HL-60 (cell line): ENCODE measurements at regions not wholly inside any gene's neighbourhood (a gene's known extent, or its start where the extent isn't known, plus 50 kb on each side); places are given as distances from the start of the nearest gene placed in this dataset.

Source experiments
- TF ChIP-seq, protein P1 (sequence below): IDR thresholded peaks from one replicate; pipeline ENCODE4 v1.5.1; 2011; ENCODE audit warnings: low read length, control low read depth, inconsistent platforms; ENCODE audit not compliant: insufficient read depth
- TF ChIP-seq, protein P2 (sequence below): IDR thresholded peaks from 2 replicates; pipeline ENCODE4 v1.6.1; 2012; ENCODE audit warnings: low read depth; ENCODE audit not compliant: insufficient replicate concordance

DNA sequence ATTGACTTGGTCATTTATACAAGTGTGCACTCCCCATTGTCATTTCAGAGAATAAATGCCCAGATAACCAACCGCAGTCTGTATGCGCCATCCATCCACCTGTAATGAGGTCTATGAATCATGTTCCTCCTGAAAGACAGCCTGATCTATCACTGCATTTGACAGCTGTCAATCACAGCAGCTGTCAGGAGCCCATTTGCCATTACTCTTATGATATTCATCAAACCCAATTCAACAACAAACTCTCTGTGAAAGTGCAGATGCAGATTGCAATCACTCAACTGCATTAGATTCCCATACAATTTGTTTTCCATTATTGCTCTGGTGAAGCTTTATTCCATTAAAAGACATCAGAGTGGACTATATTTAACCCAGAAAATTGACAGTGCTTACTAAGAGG lies 586.9 kb upstream of the KIRREL3 start:
- TF ChIP-seq, protein P1, sequence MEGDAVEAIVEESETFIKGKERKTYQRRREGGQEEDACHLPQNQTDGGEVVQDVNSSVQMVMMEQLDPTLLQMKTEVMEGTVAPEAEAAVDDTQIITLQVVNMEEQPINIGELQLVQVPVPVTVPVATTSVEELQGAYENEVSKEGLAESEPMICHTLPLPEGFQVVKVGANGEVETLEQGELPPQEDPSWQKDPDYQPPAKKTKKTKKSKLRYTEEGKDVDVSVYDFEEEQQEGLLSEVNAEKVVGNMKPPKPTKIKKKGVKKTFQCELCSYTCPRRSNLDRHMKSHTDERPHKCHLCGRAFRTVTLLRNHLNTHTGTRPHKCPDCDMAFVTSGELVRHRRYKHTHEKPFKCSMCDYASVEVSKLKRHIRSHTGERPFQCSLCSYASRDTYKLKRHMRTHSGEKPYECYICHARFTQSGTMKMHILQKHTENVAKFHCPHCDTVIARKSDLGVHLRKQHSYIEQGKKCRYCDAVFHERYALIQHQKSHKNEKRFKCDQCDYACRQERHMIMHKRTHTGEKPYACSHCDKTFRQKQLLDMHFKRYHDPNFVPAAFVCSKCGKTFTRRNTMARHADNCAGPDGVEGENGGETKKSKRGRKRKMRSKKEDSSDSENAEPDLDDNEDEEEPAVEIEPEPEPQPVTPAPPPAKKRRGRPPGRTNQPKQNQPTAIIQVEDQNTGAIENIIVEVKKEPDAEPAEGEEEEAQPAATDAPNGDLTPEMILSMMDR, result no peak
- TF ChIP-seq, protein P2, sequence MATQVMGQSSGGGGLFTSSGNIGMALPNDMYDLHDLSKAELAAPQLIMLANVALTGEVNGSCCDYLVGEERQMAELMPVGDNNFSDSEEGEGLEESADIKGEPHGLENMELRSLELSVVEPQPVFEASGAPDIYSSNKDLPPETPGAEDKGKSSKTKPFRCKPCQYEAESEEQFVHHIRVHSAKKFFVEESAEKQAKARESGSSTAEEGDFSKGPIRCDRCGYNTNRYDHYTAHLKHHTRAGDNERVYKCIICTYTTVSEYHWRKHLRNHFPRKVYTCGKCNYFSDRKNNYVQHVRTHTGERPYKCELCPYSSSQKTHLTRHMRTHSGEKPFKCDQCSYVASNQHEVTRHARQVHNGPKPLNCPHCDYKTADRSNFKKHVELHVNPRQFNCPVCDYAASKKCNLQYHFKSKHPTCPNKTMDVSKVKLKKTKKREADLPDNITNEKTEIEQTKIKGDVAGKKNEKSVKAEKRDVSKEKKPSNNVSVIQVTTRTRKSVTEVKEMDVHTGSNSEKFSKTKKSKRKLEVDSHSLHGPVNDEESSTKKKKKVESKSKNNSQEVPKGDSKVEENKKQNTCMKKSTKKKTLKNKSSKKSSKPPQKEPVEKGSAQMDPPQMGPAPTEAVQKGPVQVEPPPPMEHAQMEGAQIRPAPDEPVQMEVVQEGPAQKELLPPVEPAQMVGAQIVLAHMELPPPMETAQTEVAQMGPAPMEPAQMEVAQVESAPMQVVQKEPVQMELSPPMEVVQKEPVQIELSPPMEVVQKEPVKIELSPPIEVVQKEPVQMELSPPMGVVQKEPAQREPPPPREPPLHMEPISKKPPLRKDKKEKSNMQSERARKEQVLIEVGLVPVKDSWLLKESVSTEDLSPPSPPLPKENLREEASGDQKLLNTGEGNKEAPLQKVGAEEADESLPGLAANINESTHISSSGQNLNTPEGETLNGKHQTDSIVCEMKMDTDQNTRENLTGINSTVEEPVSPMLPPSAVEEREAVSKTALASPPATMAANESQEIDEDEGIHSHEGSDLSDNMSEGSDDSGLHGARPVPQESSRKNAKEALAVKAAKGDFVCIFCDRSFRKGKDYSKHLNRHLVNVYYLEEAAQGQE, result no peak
